HEK293 (cell line): ENCODE measurements at regions not wholly inside any gene's neighbourhood (a gene's known extent, or its start where the extent isn't known, plus 50 kb on each side); places are given as distances from the start of the nearest gene placed in this dataset.

Experiments used
- ELK4 ChIP-seq: IDR thresholded peaks from 2 replicates; pipeline ENCODE4 v1.6.1; 2011; ENCODE audit warnings: mild to moderate bottlenecking, low read depth, low read length, borderline replicate concordance
- GLI4 ChIP-seq: fragments of 450-650 bp; formaldehyde crosslinking; IDR thresholded peaks from 2 replicates; pipeline ENCODE4 v1.5.1; 2016; ENCODE audit warnings: missing biosample characterization, missing genetic modification characterization
- HOXA7 ChIP-seq: sonication (generic); formaldehyde crosslinking; IDR thresholded peaks from 2 replicates; pipeline ENCODE4 v1.8.1; 2022; ENCODE audit warnings: missing genetic modification reagents, borderline replicate concordance
- REST ChIP-seq: fragments of 450-650 bp; formaldehyde crosslinking; IDR thresholded peaks from 2 replicates; pipeline ENCODE4 v1.5.1; 2016; ENCODE audit warnings: missing biosample characterization, missing genetic modification characterization
- TCF7L2 ChIP-seq: IDR thresholded peaks from 2 replicates; pipeline ENCODE4 v1.6.1; 2011; ENCODE audit warnings: low read depth, mild to moderate bottlenecking, inconsistent platforms, low read length, moderate library complexity, borderline replicate concordance
- ZFP3 ChIP-seq: fragments of 450-650 bp; formaldehyde crosslinking; IDR thresholded peaks from 2 replicates; pipeline ENCODE4 v1.5.1; 2016; ENCODE audit warnings: low read depth, missing biosample characterization, missing genetic modification characterization
- ZNF10 ChIP-seq: fragments of 450-650 bp; formaldehyde crosslinking; IDR thresholded peaks from 2 replicates; pipeline ENCODE4 v1.5.1; 2017; ENCODE audit warnings: missing biosample characterization, missing genetic modification characterization
- ZNF175 ChIP-seq: fragments of 450-650 bp; formaldehyde crosslinking; IDR thresholded peaks from 2 replicates; pipeline ENCODE4 v1.5.1; 2016; ENCODE audit warnings: missing biosample characterization, missing genetic modification characterization
- ZNF274 ChIP-seq, 2 experiments: fragments of 200-500 bp in 1 of 2; fragments of 450-650 bp in 1 of 2; sonication (Bioruptor generic) in 1 of 2; formaldehyde crosslinking in 1 of 2; IDR thresholded peaks; 2 replicates each; pipeline versions ENCODE4 v1.5.1 to v1.6.1; 2014 to 2016; ENCODE audit warnings: borderline replicate concordance in 1 of 2, inconsistent platforms in 1 of 2, low read length in 1 of 2, missing biosample characterization in 1 of 2, missing genetic modification characterization in 1 of 2
- ZNF404 ChIP-seq: fragments of 450-650 bp; formaldehyde crosslinking; IDR thresholded peaks from 2 replicates; pipeline ENCODE4 v1.5.1; 2017; ENCODE audit warnings: missing biosample characterization, missing genetic modification characterization
- ZNF426 ChIP-seq: fragments of 450-650 bp; formaldehyde crosslinking; IDR thresholded peaks from 2 replicates; pipeline ENCODE4 v1.5.1; 2017; ENCODE audit warnings: missing biosample characterization, missing genetic modification characterization, mild to moderate bottlenecking, inconsistent platforms, moderate library complexity
- TF ChIP-seq, protein P1 (sequence below): fragments of 450-650 bp; formaldehyde crosslinking; IDR thresholded peaks from 2 replicates; pipeline ENCODE4 v1.5.1; 2016; ENCODE audit warnings: missing biosample characterization, missing genetic modification characterization

GRCh38 chr16:85356157-85356556 lies 243.9 kb upstream of the CIBAR2 start:
- TF ChIP-seq, protein P1, sequence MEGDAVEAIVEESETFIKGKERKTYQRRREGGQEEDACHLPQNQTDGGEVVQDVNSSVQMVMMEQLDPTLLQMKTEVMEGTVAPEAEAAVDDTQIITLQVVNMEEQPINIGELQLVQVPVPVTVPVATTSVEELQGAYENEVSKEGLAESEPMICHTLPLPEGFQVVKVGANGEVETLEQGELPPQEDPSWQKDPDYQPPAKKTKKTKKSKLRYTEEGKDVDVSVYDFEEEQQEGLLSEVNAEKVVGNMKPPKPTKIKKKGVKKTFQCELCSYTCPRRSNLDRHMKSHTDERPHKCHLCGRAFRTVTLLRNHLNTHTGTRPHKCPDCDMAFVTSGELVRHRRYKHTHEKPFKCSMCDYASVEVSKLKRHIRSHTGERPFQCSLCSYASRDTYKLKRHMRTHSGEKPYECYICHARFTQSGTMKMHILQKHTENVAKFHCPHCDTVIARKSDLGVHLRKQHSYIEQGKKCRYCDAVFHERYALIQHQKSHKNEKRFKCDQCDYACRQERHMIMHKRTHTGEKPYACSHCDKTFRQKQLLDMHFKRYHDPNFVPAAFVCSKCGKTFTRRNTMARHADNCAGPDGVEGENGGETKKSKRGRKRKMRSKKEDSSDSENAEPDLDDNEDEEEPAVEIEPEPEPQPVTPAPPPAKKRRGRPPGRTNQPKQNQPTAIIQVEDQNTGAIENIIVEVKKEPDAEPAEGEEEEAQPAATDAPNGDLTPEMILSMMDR (tag by site-specific recombination), result no peak
- TF ChIP-seq ZNF10 (tag by site-specific recombination), result no peak
- no peak for TF ChIP-seq ZNF175 (tag by site-specific recombination)
- no peak for TF ChIP-seq TCF7L2
- TF ChIP-seq ELK4, result no peak
- no peak for TF ChIP-seq HOXA7 (CRISPR knock-in tag)
- no peak for TF ChIP-seq ZNF274 (IDR thresholded peaks at IDR 0.05; ENCODE audit: low read length)
- no peak for TF ChIP-seq ZNF274 (tag by site-specific recombination; IDR thresholded peaks at IDR 0.05; ENCODE audit: borderline replicate concordance)
- no peak for TF ChIP-seq ZNF426
- no peak for TF ChIP-seq GLI4 (tag by site-specific recombination)
- TF ChIP-seq REST, result no peak
- no peak for TF ChIP-seq ZFP3
- TF ChIP-seq ZNF404, result no peak
